WERI-Rb-1 (cell line): ENCODE measurements at regions not wholly inside any gene's neighbourhood (a gene's known extent, or its start where the extent isn't known, plus 50 kb on each side); places are given as distances from the start of the nearest gene placed in this dataset.

Source experiments
- DNase-seq: peaks from one replicate; pipeline ENCODE4 v3.0.0-alpha.2; 2020
- H3K27ac ChIP-seq: fragments of 250-450 bp; sonication (Bioruptor Pico); 2 replicates; pipeline ENCODE4 v1.5.1; 2020; ENCODE audit warnings: mild to moderate bottlenecking, moderate library complexity
- H3K27me3 ChIP-seq: fragments of 250-450 bp; sonication (Bioruptor Pico); 2 replicates; pipeline ENCODE4 v1.5.1; 2021; ENCODE audit warnings: mild to moderate bottlenecking, low read depth, moderate library complexity; ENCODE audit not compliant: insufficient read depth, severe bottlenecking
- H3K36me3 ChIP-seq: fragments of 250-450 bp; sonication (Bioruptor Pico); 2 replicates; pipeline ENCODE4 v1.5.1; 2020; ENCODE audit warnings: mild to moderate bottlenecking, moderate library complexity
- H3K4me3 ChIP-seq: 2 replicates; pipeline ENCODE4 v1.5.1; 2011; ENCODE audit warnings: low read depth, mild to moderate bottlenecking, control low read depth, low read length
- H3K9me3 ChIP-seq: fragments of 250-450 bp; sonication (Bioruptor Pico); 2 replicates; pipeline ENCODE4 v1.5.1; 2021; ENCODE audit warnings: mild to moderate bottlenecking, moderate library complexity; ENCODE audit not compliant: severe bottlenecking
- CTCF ChIP-seq: IDR thresholded peaks from 2 replicates; pipeline ENCODE4 v1.5.1; 2011; ENCODE audit warnings: low read depth, mild to moderate bottlenecking, control low read depth, inconsistent platforms, low read length

GRCh38 chr13:22198001-22198400, 527.1 kb downstream of the FGF9 start:
- Histone ChIP-seq H3K4me3 (no peak overlapping the region), H3K27me3 (peaks cover 93% of the 10 kb centered on the region), H3K9me3 (peaks cover 3% of the 10 kb centered on the region), H3K36me3 (no peaks in the 10 kb centered on the region), H3K27ac (no peak overlapping the region)
- no peak for TF ChIP-seq CTCF
- DNase-seq, result no peak

- no peaks in the 10 kb centered on the region for H3K36me3 ChIP-seq
- peaks cover 93% of the 10 kb centered on the region for H3K27me3 ChIP-seq
- no peak for DNase-seq
- H3K27ac ChIP-seq, result no peak overlapping the region
- H3K9me3 ChIP-seq, result no peaks in the 10 kb centered on the region
- TF ChIP-seq CTCF, result no peak
- no peak overlapping the region for H3K4me3 ChIP-seq
Measured at GRCh38 chr13:22198641-22199217, 527.9 kb downstream of the FGF9 start.

- Histone ChIP-seq H3K27ac (no peak overlapping the region), H3K9me3 (no peaks in the 10 kb centered on the region), H3K4me3 (no peak overlapping the region), H3K36me3 (no peaks in the 10 kb centered on the region), H3K27me3 (peaks cover 93% of the 10 kb centered on the region)
- no peak for DNase-seq
- no peak for TF ChIP-seq CTCF
Measured at GRCh38 chr13:22200440-22200839, 529.6 kb downstream of the FGF9 start.

GRCh38 chr13:22201375-22201925, 530.6 kb downstream of the FGF9 start:
- Histone ChIP-seq H3K4me3 (no peak overlapping the region), H3K27ac (no peak overlapping the region), H3K36me3 (no peaks in the 10 kb centered on the region), H3K9me3 (no peaks in the 10 kb centered on the region), H3K27me3 (peaks cover 92% of the 10 kb centered on the region)
- TF ChIP-seq CTCF, result no peak
- no peak for DNase-seq

- no peak for DNase-seq
- Histone ChIP-seq H3K9me3 (peaks cover 2% of the 10 kb centered on the region), H3K27me3 (peaks cover 99% of the 10 kb centered on the region), H3K36me3 (no peaks in the 10 kb centered on the region), H3K4me3 (no peak overlapping the region), H3K27ac (no peak overlapping the region)
- no peak for TF ChIP-seq CTCF
Measured at GRCh38 chr13:22210134-22210930, 539.5 kb downstream of the FGF9 start.
